SU-DHL-6 (cell line): ENCODE measurements at regions not wholly inside any gene's neighbourhood (a gene's known extent, or its start where the extent isn't known, plus 50 kb on each side); places are given as distances from the start of the nearest gene placed in this dataset.

Source experiments
- H2AFZ ChIP-seq: fragments of 200-600 bp; sonication (generic); 2 replicates; pipeline ENCODE4 v1.6.1; 2014; ENCODE audit warnings: low read depth, mild to moderate bottlenecking, moderate library complexity, mixed read lengths, antibody characterized with exemption, low read length; ENCODE audit not compliant: severe bottlenecking
- H3F3A ChIP-seq: fragments of 200-600 bp; shearing (Covaris generic); 2 replicates; pipeline ENCODE4 v1.6.0; 2016; ENCODE audit warnings: antibody characterized with exemption, mild to moderate bottlenecking; ENCODE audit not compliant: insufficient read depth
- H3K27ac ChIP-seq: fragments of 200-600 bp; sonication (generic); 2 replicates; pipeline ENCODE4 v1.5.1; 2016; ENCODE audit warnings: low read depth, mild to moderate bottlenecking, low read length, moderate library complexity, mixed read lengths
- H3K27me3 ChIP-seq: fragments of 200-600 bp; sonication (generic), shearing (Covaris generic); 2 replicates; pipeline ENCODE4 v1.6.0; 2014; ENCODE audit warnings: mild to moderate bottlenecking, low read length
- H3K36me3 ChIP-seq: fragments of 200-600 bp; sonication (generic); 2 replicates; pipeline ENCODE4 v1.6.1; 2014; ENCODE audit warnings: mild to moderate bottlenecking, low read length, mixed read lengths
- H3K4me2 ChIP-seq: fragments of 300-600, 200-600 bp; shearing (Covaris generic), sonication (generic); 2 replicates; pipeline ENCODE4 v1.6.0; 2014; ENCODE audit warnings: low read length, low read depth, mild to moderate bottlenecking; ENCODE audit not compliant: poor library complexity, severe bottlenecking
- H3K4me3 ChIP-seq: fragments of 200-600 bp; sonication (generic); 2 replicates; pipeline ENCODE4 v1.5.1; 2014; ENCODE audit warnings: antibody characterized with exemption, low read length, mild to moderate bottlenecking, mixed read lengths; ENCODE audit not compliant: insufficient read depth, poor library complexity, severe bottlenecking
- H3K79me2 ChIP-seq: fragments of 200-600 bp; sonication (generic); 2 replicates; pipeline ENCODE4 v1.6.1; 2014; ENCODE audit warnings: mild to moderate bottlenecking, low read length, moderate library complexity; ENCODE audit not compliant: insufficient read depth
- H3K9ac ChIP-seq: fragments of 200-600 bp; sonication (generic); 2 replicates; pipeline ENCODE4 v1.7.0; 2014; ENCODE audit warnings: mild to moderate bottlenecking, low read length
- H3K9me2 ChIP-seq: fragments of 200-600 bp; sonication (generic); replicated peaks from 2 replicates; pipeline ENCODE4 v1.6.1; 2014; ENCODE audit warnings: low read length; ENCODE audit not compliant: insufficient read depth
- H3K9me3 ChIP-seq: fragments of 200-600 bp; sonication (generic); 2 replicates; pipeline ENCODE4 v1.6.1; 2014; ENCODE audit warnings: low read length, mixed read lengths; ENCODE audit not compliant: insufficient read depth
- H4K20me1 ChIP-seq: fragments of 200-600 bp; sonication (generic); 2 replicates; pipeline ENCODE4 v1.6.1; 2014; ENCODE audit warnings: low read depth, mild to moderate bottlenecking, antibody characterized with exemption, low read length, moderate library complexity, mixed read lengths
- EZH2phosphoT487 ChIP-seq: fragments of 200-600 bp; sonication (generic), shearing (Covaris generic); conservative IDR thresholded peaks from 2 replicates; pipeline ENCODE4 v1.6.1; 2018; ENCODE audit warnings: mild to moderate bottlenecking, antibody characterized with exemption, low read length, moderate library complexity, mixed read lengths
- TF ChIP-seq, protein P1 (sequence below): fragments of 200-600 bp; sonication (generic); IDR thresholded peaks from one replicate; pipeline ENCODE4 v1.5.1; 2017; ENCODE audit warnings: antibody characterized with exemption, mild to moderate bottlenecking, low read length, moderate library complexity; ENCODE audit not compliant: insufficient read depth, poor library complexity, severe bottlenecking

- no peak for TF ChIP-seq EZH2phosphoT487
- TF ChIP-seq, protein P1, sequence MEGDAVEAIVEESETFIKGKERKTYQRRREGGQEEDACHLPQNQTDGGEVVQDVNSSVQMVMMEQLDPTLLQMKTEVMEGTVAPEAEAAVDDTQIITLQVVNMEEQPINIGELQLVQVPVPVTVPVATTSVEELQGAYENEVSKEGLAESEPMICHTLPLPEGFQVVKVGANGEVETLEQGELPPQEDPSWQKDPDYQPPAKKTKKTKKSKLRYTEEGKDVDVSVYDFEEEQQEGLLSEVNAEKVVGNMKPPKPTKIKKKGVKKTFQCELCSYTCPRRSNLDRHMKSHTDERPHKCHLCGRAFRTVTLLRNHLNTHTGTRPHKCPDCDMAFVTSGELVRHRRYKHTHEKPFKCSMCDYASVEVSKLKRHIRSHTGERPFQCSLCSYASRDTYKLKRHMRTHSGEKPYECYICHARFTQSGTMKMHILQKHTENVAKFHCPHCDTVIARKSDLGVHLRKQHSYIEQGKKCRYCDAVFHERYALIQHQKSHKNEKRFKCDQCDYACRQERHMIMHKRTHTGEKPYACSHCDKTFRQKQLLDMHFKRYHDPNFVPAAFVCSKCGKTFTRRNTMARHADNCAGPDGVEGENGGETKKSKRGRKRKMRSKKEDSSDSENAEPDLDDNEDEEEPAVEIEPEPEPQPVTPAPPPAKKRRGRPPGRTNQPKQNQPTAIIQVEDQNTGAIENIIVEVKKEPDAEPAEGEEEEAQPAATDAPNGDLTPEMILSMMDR: no peak
- Histone ChIP-seq H3K9me3 (peaks cover 6% of the 10 kb centered on the region; the same call in 1 of the 2 replicates), H3K4me2 (no peak overlapping the region), H3K27ac (no peak overlapping the region), H3K27me3 (no peaks in the 10 kb centered on the region), H3K9me2 (no peaks in the 10 kb centered on the region), H3K9ac (no peak overlapping the region), H3K79me2 (no peaks in the 10 kb centered on the region), H3F3A (no peaks in the 10 kb centered on the region), H2AFZ (no peak overlapping the region), H4K20me1 (no peaks in the 10 kb centered on the region), H3K4me3 (no peak overlapping the region), H3K36me3 (no peaks in the 10 kb centered on the region)
These were observed 99.9 kb upstream of the NCAM1 start for GRCh38 chr11:112861356-112861755.

- Histone ChIP-seq H3K79me2 (no peaks in the 10 kb centered on the region), H2AFZ (no peak overlapping the region), H3K27ac (no peak overlapping the region), H3F3A (no peaks in the 10 kb centered on the region), H3K9me2 (no peaks in the 10 kb centered on the region), H3K9me3 (peaks cover 6% of the 10 kb centered on the region; the same call in 1 of the 2 replicates), H3K27me3 (no peaks in the 10 kb centered on the region), H3K4me2 (no peak overlapping the region), H3K9ac (no peak overlapping the region), H3K4me3 (no peak overlapping the region), H3K36me3 (no peaks in the 10 kb centered on the region), H4K20me1 (no peaks in the 10 kb centered on the region)
- TF ChIP-seq EZH2phosphoT487: no peak
- TF ChIP-seq, protein P1: no peak
These were observed 97.9 kb upstream of the NCAM1 start for GRCh38 chr11:112863305-112863704.

- Histone ChIP-seq H3K4me2 (no peak overlapping the region), H3K9me2 (no peaks in the 10 kb centered on the region), H3K27me3 (no peaks in the 10 kb centered on the region), H3K4me3 (no peak overlapping the region), H3K9ac (no peak overlapping the region), H3K27ac (no peak overlapping the region), H3K36me3 (no peaks in the 10 kb centered on the region), H4K20me1 (no peaks in the 10 kb centered on the region), H3K79me2 (no peaks in the 10 kb centered on the region), H2AFZ (no peak overlapping the region), H3F3A (no peaks in the 10 kb centered on the region), H3K9me3 (peaks cover 6% of the 10 kb centered on the region; the same call in 1 of the 2 replicates)
- TF ChIP-seq, protein P1: no peak
These were observed 96.5 kb upstream of the NCAM1 start for GRCh38 chr11:112864672-112865071.
